ENCODE measurements at regions not wholly inside any gene's neighbourhood (a gene's known extent, or its start where the extent isn't known, plus 50 kb on each side); places are given as distances from the start of the nearest gene placed in this dataset.

DNA sequence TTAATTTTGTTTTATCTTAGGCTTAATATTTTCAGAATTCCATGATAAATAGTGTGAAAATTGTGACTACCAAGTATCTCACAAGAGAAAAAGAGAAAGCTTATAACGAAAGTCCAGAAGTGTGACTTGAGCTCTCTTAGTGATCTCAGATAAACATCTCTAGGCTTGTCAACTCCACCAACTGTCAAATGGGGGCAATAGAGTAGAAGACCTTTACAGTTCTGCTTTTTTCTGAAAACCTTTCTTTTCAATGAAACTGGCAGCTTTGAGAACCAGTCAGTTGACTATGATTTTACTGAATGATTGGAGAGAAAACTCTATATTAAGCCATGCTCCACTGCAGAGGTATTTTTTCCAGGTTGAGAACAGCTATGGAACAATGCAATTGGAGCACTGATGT lies 119.2 kb upstream of the TP63 start:
- no peak for DNase-seq (ENCODE audit: extremely low read depth in 1 of 4, low spot score in 3 of 4)
- TF ChIP-seq, protein P1, sequence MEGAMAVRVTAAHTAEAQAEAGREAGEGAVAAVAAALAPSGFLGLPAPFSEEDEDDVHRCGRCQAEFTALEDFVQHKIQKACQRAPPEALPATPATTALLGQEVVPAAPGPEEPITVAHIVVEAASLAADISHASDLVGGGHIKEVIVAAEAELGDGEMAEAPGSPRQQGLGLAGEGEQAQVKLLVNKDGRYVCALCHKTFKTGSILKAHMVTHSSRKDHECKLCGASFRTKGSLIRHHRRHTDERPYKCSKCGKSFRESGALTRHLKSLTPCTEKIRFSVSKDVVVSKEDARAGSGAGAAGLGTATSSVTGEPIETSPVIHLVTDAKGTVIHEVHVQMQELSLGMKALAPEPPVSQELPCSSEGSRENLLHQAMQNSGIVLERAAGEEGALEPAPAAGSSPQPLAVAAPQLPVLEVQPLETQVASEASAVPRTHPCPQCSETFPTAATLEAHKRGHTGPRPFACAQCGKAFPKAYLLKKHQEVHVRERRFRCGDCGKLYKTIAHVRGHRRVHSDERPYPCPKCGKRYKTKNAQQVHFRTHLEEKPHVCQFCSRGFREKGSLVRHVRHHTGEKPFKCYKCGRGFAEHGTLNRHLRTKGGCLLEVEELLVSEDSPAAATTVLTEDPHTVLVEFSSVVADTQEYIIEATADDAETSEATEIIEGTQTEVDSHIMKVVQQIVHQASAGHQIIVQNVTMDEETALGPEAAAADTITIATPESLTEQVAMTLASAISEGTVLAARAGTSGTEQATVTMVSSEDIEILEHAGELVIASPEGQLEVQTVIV (CRISPR knock-in tag; IDR thresholded peaks at IDR 0.05; ENCODE audit: borderline replicate concordance), result no peak
- TF ChIP-seq MEF2A (IDR thresholded peaks at IDR 0.05; ENCODE audit: control insufficient read depth, low read depth, low read length), result no peak
- in situ Hi-C loops (cut with MboI), result no loop called here
- no peak for FAIRE-seq
- Histone ChIP-seq H3K27ac (ENCODE audit: extremely low read depth, low read depth, low read length) (no peak overlapping the region), H3K9ac (ENCODE audit: insufficient read depth in 1 of 2, low read depth in 2 of 2, low read length in 2 of 2) (no peak overlapping the region), H3K4me3 (no peak overlapping the region), H3K9me1 (ENCODE audit: control insufficient read depth, insufficient read depth, low read length) (no peaks in the 10 kb centered on the region), H3K27me3 (ENCODE audit: control insufficient read depth in 2 of 2, insufficient read depth in 2 of 2, low read length in 2 of 2) (no peaks in the 10 kb centered on the region), H3K4me1 (replicated peaks in 1 of 2; ENCODE audit: control insufficient read depth in 2 of 2, insufficient read depth in 2 of 2, low read length in 2 of 2) (no peaks in the 10 kb centered on the region), H3K79me2 (ENCODE audit: control insufficient read depth, insufficient read depth, low read length) (no peaks in the 10 kb centered on the region), H3K9me3 (replicated peaks; ENCODE audit: control insufficient read depth, insufficient read depth, low read depth, low read length) (no peaks in the 10 kb centered on the region; the same call in 1 of the 2 replicates), H3K4me2 (ENCODE audit: insufficient read depth, low read length) (no peak overlapping the region), H3K36me3 (ENCODE audit: control insufficient read depth, insufficient read depth, low read length) (no peaks in the 10 kb centered on the region), H4K20me1 (replicated peaks; ENCODE audit: control insufficient read depth, insufficient read depth, low read length) (no peaks in the 10 kb centered on the region), H2AFZ (ENCODE audit: low read depth, low read length) (no peak overlapping the region)
- no peak for ATAC-seq
- BruUV-seq (replicated peaks), result no TSS peak
- intact Hi-C loops (cut with micrococcal nuclease), result no loop called here
- WGBS (ENCODE audit: insufficient coverage, low coverage, missing lambda C conversion rate), result 0% methylated on average over 1 of the region's 1 CpG
- CTCF ChIA-PET (ENCODE audit: low intra/inter-chr PET ratio), result no interaction called here
- POLR2A ChIA-PET, result interaction anchor here (0.7 kb wide), 1 partner anchor 21 kb away, joined by 3 read pairs; no protein-coding TSS in a partner anchor

- no peak overlapping the region for H3K27ac ChIP-seq (ENCODE audit: extremely low read depth, low read depth, low read length)
- no peak overlapping the region for H3K4me3 ChIP-seq
- H3K79me2 ChIP-seq (ENCODE audit: control insufficient read depth, insufficient read depth, low read length), result no peaks in the 10 kb centered on the region
- H3K4me2 ChIP-seq (ENCODE audit: insufficient read depth, low read length), result no peak overlapping the region
- H3K27me3 ChIP-seq (ENCODE audit: control insufficient read depth in 2 of 2, insufficient read depth in 2 of 2, low read length in 2 of 2), result no peaks in the 10 kb centered on the region
- H3K9ac ChIP-seq (ENCODE audit: insufficient read depth in 1 of 2, low read depth in 2 of 2, low read length in 2 of 2), result no peak overlapping the region
- no peaks in the 10 kb centered on the region for H3K4me1 ChIP-seq (replicated peaks in 1 of 2; ENCODE audit: control insufficient read depth in 2 of 2, insufficient read depth in 2 of 2, low read length in 2 of 2)
- no peaks in the 10 kb centered on the region for H3K36me3 ChIP-seq (ENCODE audit: control insufficient read depth, insufficient read depth, low read length)
- H4K20me1 ChIP-seq (replicated peaks; ENCODE audit: control insufficient read depth, insufficient read depth, low read length), result no peaks in the 10 kb centered on the region
- no peaks in the 10 kb centered on the region for H3K9me1 ChIP-seq (ENCODE audit: control insufficient read depth, insufficient read depth, low read length)
- intact Hi-C loops (cut with micrococcal nuclease) (no loop called here), in situ Hi-C loops (cut with MboI) (no loop called here)
- ATAC-seq (no peak), FAIRE-seq (no peak), DNase-seq (ENCODE audit: extremely low read depth in 1 of 4, low spot score in 3 of 4) (no peak)
- CTCF ChIA-PET (ENCODE audit: low intra/inter-chr PET ratio), result no interaction called here
- POLR2A ChIA-PET, result interaction anchor here (0.7 to 0.8 kb wide), 2 partner anchors 15 to 22 kb away, joined by 3 read pairs; no protein-coding TSS in a partner anchor
- H3K9me3 ChIP-seq (replicated peaks; ENCODE audit: control insufficient read depth, insufficient read depth, low read depth, low read length), result no peaks in the 10 kb centered on the region; the same call in 1 of the 2 replicates
- BruUV-seq (replicated peaks), result no TSS peak
- no peak overlapping the region for H2AFZ ChIP-seq (ENCODE audit: low read depth, low read length)
- no peak for TF ChIP-seq FOSL1 (tag; conservative IDR thresholded peaks at IDR 0.05)
- TF ChIP-seq BACH1 (tag; IDR thresholded peaks at IDR 0.05), result no peak
- TF ChIP-seq ZNF764 (CRISPR knock-in tag; IDR thresholded peaks at IDR 0.05; ENCODE audit: low read depth), result no peak
- TF ChIP-seq HCFC1 (IDR thresholded peaks at IDR 0.05; ENCODE audit: low read depth, low read length), result no peak
- TF ChIP-seq ZNF561 (CRISPR knock-in tag; conservative IDR thresholded peaks at IDR 0.05), result no peak
- TF ChIP-seq RBM17 (IDR thresholded peaks at IDR 0.05; ENCODE audit: borderline replicate concordance, low read depth, low read length), result no peak
- TF ChIP-seq TOE1 (IDR thresholded peaks at IDR 0.05; ENCODE audit: borderline replicate concordance), result no peak
- no peak for TF ChIP-seq TOE1 (CRISPR knock-in tag; IDR thresholded peaks at IDR 0.05; ENCODE audit: borderline replicate concordance, low read depth)
- TF ChIP-seq ATF6 (CRISPR knock-in tag; IDR thresholded peaks at IDR 0.05), result no peak
- TF ChIP-seq SRSF3 (IDR thresholded peaks at IDR 0.05; ENCODE audit: insufficient read depth, low read length), result no peak
- no peak for TF ChIP-seq GTF2A2 (tag; IDR thresholded peaks at IDR 0.05)
Observed at GRCh38 chr3:189512821-189513220, 118.4 kb upstream of the TP63 start.

All from K562 (cell line).